ENCODE measurements at regions not wholly inside any gene's neighbourhood (a gene's known extent, or its start where the extent isn't known, plus 50 kb on each side); places are given as distances from the start of the nearest gene placed in this dataset.

DNA sequence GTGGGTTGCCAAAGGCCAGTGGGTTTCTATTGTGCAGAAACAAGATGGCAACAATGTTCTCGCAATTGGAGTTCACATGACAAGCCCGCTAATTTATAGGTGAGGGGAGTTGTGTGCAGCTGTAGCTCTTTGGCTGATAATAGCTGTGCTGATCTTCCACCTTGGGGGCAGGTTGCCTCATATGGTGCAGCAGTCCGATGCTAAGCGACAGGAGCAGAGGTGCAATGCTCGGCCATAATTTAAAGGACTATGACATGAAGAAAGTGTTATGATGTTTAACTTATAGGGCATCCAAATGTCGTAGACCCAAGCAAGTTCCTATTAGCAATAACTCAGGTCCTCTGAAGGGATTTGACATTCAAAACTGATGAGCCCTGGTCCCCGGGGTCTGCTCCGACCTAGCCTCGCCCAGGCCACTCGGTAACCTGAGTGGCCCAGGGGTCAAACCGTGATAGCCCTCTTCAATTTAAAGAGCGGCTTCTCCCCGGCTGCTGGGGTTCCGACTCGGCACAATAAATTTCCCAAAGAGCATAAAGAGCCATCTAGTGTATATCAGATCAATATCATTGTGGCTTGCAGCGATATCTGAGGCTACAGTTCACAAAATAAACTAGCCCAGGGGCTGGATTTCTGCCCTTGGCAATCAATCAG is 724.0 kb downstream of the IRX1 start:
- no peak for DNase-seq (ENCODE audit: low spot score)

DNA sequence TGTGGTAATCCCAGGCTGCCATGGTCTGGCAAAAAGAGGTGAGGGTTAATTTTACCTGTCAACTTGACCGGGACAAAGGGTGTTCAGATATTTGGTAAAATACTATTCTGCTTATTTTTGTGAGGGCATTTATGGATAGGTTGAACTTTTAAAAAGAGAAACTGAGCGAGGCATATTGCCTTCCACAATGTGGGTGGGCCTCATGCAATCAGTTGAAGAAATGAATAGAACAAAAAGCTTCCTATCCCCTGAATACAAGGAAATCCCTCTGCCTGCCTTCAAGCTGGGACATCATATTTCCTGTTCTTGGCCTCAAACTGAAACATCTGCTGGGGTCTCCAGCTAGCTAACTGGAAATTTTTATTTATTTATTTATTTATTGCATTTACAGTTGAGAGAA is 734.7 kb downstream of the IRX1 start:
- no peak for DNase-seq (ENCODE audit: low spot score)

DNA sequence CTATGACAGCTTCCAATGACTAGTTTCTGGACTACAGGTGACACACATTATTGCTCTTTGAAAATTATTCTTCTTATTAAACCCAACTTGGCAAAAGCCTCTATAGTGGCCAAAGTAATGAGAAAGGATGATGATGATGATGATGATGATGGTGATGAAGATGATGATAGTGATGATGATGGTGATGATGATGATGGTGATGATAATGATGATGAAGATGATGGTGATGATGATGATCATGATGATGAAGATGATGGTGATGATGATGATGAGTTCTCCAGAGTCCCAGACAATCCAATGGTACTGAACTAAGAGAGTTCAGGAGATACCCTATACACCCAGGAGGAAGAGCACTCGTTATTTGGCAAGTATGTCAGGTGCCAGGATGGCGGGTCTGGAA is 739.4 kb downstream of the IRX1 start:
- no peak for DNase-seq (ENCODE audit: low spot score)

- no peak for DNase-seq (ENCODE audit: low spot score)
These were observed 741.9 kb downstream of the IRX1 start for GRCh38 chr5:4337519-4337918.

DNA sequence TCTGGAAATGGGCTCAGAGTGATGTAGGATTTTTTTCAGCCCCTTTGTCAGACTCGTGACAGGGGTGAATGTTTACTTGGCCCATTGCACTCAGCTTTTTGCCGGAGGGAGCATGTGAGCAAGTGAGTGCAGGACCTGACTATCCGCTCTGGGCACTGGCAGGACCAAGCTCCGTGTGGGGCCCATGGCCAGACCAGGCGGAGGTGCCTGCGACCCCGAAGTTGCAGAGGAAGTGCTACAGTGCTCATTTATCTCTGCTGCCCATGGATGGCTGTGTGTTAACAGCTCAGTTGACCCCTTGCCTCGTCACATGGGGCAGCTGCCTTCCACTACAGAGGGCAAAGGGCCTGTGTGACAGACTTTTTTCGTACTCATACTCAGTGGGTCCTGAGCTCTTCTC is 744.3 kb downstream of the IRX1 start:
- no peak for DNase-seq (ENCODE audit: low spot score)

DNA sequence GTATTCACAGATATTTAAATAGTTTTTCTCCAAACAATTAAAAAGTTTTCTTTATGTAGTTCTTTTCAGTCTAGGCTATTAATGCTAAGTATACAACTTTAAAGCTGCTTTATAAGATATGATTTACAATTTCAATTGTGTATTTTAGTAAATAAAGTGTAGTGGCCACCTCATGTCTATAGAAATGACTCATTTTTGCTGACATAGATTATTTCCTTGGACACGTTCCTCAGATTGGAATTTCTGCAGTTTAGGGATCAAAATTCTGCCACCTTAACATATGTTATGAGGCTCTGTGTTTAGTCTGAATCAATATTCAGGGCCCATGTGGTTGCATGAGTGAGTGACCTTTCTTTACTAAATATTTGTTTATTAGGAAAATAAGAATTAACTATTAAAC is 750.2 kb downstream of the IRX1 start:
- no peak for DNase-seq (ENCODE audit: low spot score)

DNA sequence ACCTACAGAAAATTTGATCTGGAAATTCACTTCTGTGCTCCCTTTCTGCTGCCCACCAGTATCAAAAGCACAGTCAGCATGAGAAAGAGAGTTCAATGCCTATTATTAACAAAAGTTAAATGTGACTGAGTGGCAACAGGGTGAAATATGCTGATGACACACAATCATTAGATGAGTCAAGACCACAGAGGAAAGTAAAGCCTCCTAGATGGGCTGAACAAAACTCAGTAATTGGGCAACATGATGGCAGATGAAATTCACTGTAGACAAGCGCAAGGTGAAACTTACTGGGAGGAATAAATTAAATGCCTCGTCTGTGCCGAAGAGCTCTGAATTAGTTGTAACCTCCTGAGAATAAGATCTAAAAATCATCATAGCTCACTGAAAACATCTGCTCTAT is 752.8 kb downstream of the IRX1 start:
- DNase-seq (ENCODE audit: low spot score): no peak

DNA sequence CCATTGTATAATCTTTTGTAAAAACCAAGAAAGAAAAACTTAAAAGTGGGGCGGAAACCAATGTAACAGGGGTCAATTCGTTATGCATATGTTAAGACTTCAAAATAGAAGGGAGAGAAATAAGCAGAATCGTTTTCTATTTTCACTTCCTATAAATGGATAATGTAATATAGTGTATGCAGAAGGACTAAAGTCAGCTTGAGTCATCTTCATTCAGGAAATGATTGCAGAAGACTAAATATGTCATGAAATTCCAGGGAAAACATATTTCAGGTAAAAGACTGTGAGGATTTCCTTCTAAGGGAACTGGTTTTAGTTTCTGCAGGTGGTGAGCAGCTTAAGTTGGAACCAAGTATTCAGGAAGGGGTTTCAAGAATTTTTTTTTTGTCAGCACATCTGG is 753.3 kb downstream of the IRX1 start:
- no peak for DNase-seq (ENCODE audit: low spot score)

DNA sequence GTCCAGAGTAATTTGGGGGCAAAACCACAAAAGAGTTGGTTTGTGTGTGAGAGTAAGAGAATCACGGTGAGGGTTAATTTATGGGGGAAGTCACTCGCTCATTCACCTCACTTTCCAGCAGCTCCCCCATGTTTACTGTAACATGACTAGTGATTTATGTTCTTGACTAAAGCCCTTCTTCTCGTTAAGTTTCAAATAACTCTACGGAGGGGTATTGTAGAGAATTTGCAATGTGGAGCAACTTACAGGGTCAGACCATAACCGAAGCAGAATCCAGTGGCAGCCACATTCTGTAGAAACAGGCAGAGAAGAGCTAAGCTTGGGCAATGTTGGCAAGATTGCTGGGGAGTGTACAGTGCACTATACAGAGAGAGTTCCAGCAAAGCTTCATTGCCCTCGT is 760.6 kb downstream of the IRX1 start:
- DNase-seq (ENCODE audit: low spot score): no peak

DNA sequence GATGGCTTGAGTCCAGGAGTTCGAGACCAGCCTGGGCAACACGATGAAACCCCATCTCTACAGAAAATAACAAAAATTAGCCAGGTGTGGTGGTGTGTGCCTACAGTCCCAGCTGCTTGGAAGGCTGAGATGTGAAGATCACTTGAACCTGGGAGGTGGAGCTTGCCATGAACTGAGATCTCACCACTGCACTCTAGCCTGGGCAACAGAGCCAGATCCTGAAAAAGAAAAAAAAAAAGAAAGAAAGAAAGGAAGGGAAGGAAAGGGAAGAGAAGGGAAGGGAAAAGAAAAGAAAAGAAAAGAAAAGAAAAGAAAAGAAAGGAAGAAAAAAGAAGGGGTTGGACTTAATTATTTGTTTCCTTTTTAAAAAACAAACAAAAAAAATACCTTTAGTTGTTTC is 764.2 kb downstream of the IRX1 start:
- DNase-seq (ENCODE audit: low spot score): no peak

DNA sequence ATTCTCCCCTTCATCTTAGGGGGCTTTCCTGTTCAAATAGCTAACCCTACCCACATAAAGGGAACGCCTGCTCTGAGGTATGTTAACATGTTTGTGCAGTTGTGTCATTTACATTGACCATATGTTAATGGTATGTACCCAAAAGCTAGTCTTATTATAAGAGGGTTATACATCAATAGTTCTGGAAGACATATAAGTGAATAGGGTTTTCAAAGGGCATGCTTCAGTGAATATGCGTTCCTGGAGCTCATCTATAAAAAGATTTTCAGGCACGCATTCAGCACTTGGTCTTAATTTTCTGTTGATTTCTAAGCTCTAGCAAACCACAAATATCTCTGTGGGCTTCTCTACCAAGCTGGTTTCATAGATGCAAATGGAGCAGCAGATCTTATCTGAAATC is 766.1 kb downstream of the IRX1 start:
- no peak for DNase-seq (ENCODE audit: low spot score)

DNA sequence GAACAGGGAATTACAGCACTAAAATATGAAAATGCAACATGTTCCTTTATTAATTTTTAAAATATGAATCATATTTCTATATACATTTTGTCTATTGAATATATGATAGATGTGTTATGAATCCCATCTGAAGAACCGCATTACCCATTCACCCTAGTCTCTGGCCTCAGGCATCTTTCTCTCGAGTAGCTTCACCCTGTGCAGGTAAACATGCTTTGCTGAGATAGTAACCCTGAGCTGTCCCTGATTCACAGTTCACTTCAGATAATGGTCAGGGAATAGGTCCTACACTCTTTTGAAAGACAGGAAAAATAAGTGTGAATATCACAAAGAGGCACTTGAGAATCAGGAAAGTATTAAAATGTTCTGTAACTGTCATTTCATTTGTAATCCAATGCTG is 766.8 kb downstream of the IRX1 start:
- no peak for DNase-seq (ENCODE audit: low spot score)

DNA sequence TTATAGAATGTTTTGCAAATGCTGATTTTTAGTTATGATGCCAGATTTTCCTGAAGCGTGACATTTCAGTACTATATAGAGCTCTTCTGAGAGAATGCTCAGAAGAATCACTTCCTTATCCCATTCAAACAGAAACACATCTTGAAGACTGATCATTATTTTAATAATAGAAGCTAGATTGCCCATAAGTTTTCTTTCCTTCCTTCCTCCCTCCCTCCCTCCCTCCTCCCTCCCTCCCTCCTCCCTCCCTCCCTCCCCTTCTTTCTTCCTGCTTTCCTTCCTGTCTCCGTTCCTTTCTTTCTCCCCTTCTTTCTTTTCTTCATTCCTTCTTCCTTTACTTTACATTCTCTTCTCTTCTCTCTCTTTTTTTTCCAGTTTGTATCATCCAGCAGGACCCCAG is 767.4 kb downstream of the IRX1 start:
- no peak for DNase-seq (ENCODE audit: low spot score)

DNA sequence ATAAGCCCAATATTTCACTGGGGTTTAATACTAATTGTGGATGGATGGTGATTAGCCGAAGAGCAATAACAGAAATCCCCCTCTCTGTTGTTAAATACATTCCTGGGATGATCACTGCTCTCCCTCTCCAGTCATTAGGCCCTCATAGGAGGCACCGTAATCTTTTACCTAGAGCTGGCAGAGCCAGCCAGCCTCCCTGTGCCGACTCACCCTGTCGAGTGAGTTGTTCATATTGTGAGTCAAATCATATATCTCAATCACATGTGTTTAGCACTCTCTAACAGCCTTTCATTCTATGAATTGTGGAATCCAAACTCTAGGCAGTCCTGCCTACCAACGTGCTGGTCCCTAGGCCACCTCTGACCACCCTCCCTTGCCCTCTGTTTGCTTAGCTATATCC is 771.0 kb downstream of the IRX1 start:
- no peak for DNase-seq (ENCODE audit: low spot score)

DNA sequence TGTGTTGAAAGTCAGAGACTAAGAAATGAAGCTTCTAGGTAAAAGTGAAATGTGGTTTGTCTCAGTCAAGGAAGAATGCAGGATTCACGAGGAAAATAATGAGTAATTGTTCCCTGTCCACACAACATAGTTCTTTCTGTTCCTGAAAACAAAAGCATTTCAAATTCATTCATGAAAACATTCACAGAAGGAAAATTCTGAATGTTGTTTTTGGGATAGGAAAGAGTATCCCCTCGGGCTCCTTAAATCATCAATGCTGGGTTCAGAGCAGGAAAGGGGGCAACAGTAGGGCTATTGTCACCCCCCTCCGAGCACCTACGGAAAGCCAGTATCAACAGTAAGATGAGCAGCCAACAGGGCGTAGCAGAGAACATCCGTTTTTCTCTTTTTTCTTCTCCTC is 769.9 kb upstream of the ADAMTS16 start:
- DNase-seq (ENCODE audit: low spot score): no peak

GRCh38 chr5:4372481-4372880 is 767.6 kb upstream of the ADAMTS16 start:
- DNase-seq (ENCODE audit: low spot score): no peak

- no peak for DNase-seq (ENCODE audit: low spot score)
These were observed 766.9 kb upstream of the ADAMTS16 start for GRCh38 chr5:4373051-4373820.

DNA sequence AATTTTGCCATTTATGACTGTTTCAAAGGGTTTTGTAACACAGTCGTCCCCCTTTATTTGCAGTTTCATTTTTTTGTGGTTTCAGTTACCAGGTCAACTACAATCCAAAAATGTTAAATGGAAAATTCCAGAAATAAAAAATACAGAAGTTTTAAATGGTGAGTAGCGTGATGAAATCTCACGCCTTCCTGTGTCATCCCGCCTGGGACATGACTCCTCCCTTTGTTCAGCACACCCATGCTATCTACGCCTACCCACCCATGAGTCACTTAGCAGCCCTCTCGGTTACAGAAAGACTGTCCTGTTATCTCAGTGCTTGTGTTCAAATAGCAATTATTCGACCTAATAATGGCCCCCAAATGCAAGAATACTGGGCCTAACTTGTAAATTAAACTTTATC is 765.3 kb upstream of the ADAMTS16 start:
- DNase-seq (ENCODE audit: low spot score): peak; percentile 20

DNA sequence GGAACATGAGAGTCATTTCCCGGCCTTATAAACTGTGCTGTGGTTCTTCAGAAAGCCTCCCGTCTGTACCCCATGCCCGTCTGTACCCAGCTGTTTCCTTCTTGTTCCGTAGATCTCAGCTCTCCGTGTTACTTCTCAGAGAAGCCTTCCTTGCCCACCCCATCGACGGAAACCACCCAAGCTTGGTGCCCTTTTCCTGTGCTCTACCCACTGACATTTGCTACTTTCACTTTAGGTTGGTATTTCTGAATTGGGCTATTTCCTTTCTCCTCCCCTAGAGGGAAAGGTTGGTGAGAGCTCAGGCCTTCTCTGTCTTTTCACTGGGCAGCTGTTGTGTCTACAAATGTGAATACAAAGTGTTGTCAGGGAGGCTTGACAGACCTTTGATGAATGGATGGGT is 764.5 kb upstream of the ADAMTS16 start:
- no peak for DNase-seq (ENCODE audit: low spot score)

- no peak for DNase-seq (ENCODE audit: low spot score)
These were observed 757.0 kb upstream of the ADAMTS16 start for GRCh38 chr5:4383102-4383501.

DNA sequence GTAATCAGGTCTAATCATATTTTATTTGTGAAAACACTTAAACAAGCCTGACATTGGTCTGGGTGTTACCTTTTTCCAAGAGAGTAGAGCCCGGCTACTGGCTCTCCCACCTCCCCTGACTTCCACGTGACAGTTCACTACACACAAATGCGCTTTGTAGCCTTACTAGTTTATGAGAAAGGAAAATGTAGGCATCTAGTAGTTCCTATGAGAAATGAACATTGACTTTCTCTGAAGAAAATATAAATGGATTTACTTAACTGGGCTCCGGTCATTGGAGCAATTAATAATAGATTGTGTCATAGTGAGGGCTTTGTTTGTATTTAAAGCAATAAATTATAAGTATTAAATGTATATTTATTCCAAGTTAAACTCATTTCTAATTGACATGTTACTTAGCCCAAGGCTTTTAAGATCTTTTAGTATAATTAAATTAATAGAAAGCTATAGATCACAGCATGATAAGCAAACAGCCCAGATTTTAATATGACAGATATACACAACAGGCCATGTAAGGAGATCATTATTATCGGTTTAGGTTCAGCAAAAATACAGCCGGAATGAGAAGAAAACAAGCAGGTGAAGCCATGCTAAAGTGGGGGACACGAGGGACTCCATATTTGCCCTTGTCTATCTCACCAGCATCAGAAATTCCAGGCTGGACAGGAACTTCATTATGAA is 756.5 kb upstream of the ADAMTS16 start:
- no peak for DNase-seq (ENCODE audit: low spot score)

- no peak for DNase-seq (ENCODE audit: low spot score)
These were observed 755.5 kb upstream of the ADAMTS16 start for GRCh38 chr5:4384649-4385048.

DNA sequence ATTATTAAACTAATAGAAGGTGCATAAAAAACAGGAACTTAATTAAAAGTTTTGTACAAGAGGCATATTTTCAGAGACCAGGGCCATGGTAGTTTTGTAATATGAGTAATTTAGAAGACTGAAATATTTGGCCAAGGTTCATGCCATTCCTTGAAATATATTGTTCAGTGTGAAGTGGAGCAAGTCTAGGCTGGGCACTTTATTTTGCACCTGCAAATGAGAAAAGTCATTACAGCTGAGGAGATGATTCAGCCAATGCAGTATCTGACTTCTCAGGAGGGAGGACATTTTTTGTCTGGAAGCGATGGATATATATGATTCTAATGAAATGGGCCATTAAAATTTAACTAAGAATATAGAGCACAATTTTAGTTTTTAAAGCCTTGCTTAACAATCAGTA is 754.0 kb upstream of the ADAMTS16 start:
- DNase-seq (ENCODE audit: low spot score): no peak

DNA sequence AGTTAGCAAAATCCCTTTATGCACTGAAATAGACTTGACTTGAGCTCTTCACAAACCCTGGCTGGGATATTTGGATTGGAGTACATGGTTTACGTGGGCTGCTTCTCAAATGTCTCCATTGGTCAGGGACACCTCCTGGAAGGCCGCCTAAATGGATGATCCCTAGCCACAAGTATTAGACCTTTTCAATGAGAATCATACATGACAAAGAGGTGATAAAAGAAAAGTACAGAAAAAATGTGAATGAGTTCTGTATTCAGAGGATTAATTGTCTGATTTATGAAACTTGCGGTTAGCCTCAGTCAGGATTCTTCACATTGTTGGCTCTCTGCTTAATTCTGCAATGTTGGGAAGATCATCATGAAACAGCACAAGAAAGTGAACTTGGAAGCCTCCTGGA is 752.8 kb upstream of the ADAMTS16 start:
- DNase-seq (ENCODE audit: low spot score): no peak
